Progenitor cell of endocrine pancreas (in vitro differentiated cells): ENCODE measurements at regions not wholly inside any gene's neighbourhood (a gene's known extent, or its start where the extent isn't known, plus 50 kb on each side); places are given as distances from the start of the nearest gene placed in this dataset.
A peak's percentile ranks its signal among the peaks of the same experiment; 100 is the strongest.

Experiments used
- DNase-seq: peaks from one replicate; pipeline ENCODE4 v3.0.0; 2021; ENCODE audit warnings: low spot score; ENCODE audit not compliant: unreplicated experiment
- H3K27ac Mint-ChIP-seq: 2 replicates; pipeline ENCODE4 v1.8.0; 2021; ENCODE audit warnings: mild to moderate bottlenecking, moderate library complexity, mixed read lengths
- H3K27me3 Mint-ChIP-seq: 2 replicates; pipeline ENCODE4 v1.8.0; 2021; ENCODE audit warnings: mixed read lengths
- H3K36me3 Mint-ChIP-seq: 2 replicates; pipeline ENCODE4 v1.8.0; 2022; ENCODE audit warnings: mixed read lengths; ENCODE audit not compliant: insufficient read depth
- H3K4me1 Mint-ChIP-seq: 2 replicates; pipeline ENCODE4 v1.8.0; 2021; ENCODE audit warnings: low read depth, mixed read lengths
- H3K4me3 Mint-ChIP-seq: 2 replicates; pipeline ENCODE4 v1.8.0; 2021; ENCODE audit warnings: low read depth, mild to moderate bottlenecking, moderate library complexity, mixed read lengths
- H3K9me3 Mint-ChIP-seq: 2 replicates; pipeline ENCODE4 v1.8.0; 2021; ENCODE audit warnings: low read depth, mixed read lengths
- CTCF ChIP-seq: fragments of 200-600 bp; sonication (generic); IDR thresholded peaks from one replicate; pipeline ENCODE4 v1.5.0; 2021; ENCODE audit warnings: antibody characterized with exemption, mild to moderate bottlenecking; ENCODE audit not compliant: unreplicated experiment

- Mint-ChIP-seq H3K4me1 (peaks cover 36% of the 10 kb centered on the region), H3K27ac (peak overlapping the region; percentile 39), H3K36me3 (no peaks in the 10 kb centered on the region), H3K4me3 (no peak overlapping the region), H3K27me3 (no peaks in the 10 kb centered on the region), H3K9me3 (no peaks in the 10 kb centered on the region)
- DNase-seq = no peak
- TF ChIP-seq CTCF = no peak
These were observed 220.8 kb upstream of the MARCKS start for GRCh38 chr6:113636357-113636824.

GRCh38 chr6:113640051-113640450 lies 217.1 kb upstream of the MARCKS start:
- Mint-ChIP-seq H3K36me3 (no peaks in the 10 kb centered on the region), H3K27me3 (no peaks in the 10 kb centered on the region)
- no peak for DNase-seq

GRCh38 chr6:113642001-113642713 lies 215.0 kb upstream of the MARCKS start:
- Mint-ChIP-seq H3K36me3 (no peaks in the 10 kb centered on the region), H3K4me1 (peaks cover 38% of the 10 kb centered on the region), H3K4me3 (no peak overlapping the region), H3K27ac (peak overlapping the region; percentile 92), H3K9me3 (no peaks in the 10 kb centered on the region), H3K27me3 (no peaks in the 10 kb centered on the region)
- no peak for DNase-seq
- TF ChIP-seq CTCF = no peak

More at GRCh38 chr6:113640051-113640450, 217.1 kb upstream of the MARCKS start:
- H3K27ac Mint-ChIP-seq = peak overlapping the region; percentile 6
- no peaks in the 10 kb centered on the region for H3K9me3 Mint-ChIP-seq
- no peak overlapping the region for H3K4me3 Mint-ChIP-seq
- H3K4me1 Mint-ChIP-seq = peaks cover 43% of the 10 kb centered on the region
- TF ChIP-seq CTCF = no peak

- H3K9me3 Mint-ChIP-seq = no peaks in the 10 kb centered on the region
- H3K27ac Mint-ChIP-seq = peak overlapping the region; percentile 92
- no peaks in the 10 kb centered on the region for H3K36me3 Mint-ChIP-seq
- peak overlapping the region; percentile 32 for H3K4me3 Mint-ChIP-seq
- no peak for TF ChIP-seq CTCF
- peaks cover 36% of the 10 kb centered on the region for H3K4me1 Mint-ChIP-seq
- no peaks in the 10 kb centered on the region for H3K27me3 Mint-ChIP-seq
- DNase-seq = no peak
These were observed 214.3 kb upstream of the MARCKS start for GRCh38 chr6:113642714-113643406.

GRCh38 chr6:113643407-113643770 lies 213.8 kb upstream of the MARCKS start:
- no peaks in the 10 kb centered on the region for H3K9me3 Mint-ChIP-seq
- peaks cover 31% of the 10 kb centered on the region for H3K4me1 Mint-ChIP-seq
- H3K4me3 Mint-ChIP-seq = no peak overlapping the region
- DNase-seq = no peak
- no peak for TF ChIP-seq CTCF
- H3K27ac Mint-ChIP-seq = peak overlapping the region; percentile 92
- H3K27me3 Mint-ChIP-seq = no peaks in the 10 kb centered on the region
- H3K36me3 Mint-ChIP-seq = no peaks in the 10 kb centered on the region
